ENCODE measurements at regions not wholly inside any gene's neighbourhood (a gene's known extent, or its start where the extent isn't known, plus 50 kb on each side); places are given as distances from the start of the nearest gene placed in this dataset.

DNA sequence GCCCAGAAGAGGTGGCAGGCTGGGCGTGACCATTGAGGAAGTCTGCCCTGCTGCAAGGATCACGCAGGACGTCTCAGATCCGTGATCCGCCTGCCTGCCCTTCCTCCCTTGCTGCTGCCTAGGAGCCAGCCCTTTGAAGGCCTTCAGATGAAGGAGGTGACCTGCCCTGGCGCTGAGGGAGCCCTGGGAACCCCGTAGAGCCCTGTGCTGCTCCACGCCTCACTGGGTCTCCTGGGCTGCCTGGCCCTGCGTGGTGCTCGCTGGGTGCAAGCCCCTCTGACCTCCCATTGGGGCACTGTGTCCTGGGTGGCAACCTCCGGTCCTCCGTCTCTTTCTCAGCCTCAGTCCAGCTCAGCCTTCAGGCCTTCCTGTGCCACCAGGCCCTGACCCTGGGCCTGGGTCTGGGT lies 295.3 kb upstream of the IRX4 start:
- DNase-seq = no peak

DNA sequence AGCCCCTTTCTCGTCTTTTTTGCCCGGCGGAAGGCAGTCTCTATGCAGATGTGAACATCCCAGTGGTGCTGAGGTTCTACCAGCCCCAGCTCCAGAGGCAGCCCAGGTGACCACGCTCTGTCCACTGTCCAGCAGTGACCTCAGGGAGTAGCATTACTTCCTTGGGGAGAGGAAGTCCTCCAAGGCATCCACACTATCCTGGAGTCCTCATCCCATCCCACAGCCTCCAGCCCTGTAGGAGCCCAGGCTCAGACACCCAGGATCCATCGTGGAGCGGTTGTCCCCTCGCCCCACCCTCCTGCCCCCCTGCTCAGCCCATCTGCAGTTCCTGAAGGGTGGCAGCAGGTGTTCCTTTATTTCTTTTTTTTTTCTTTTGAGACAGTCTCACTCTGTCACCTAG lies 294.5 kb upstream of the IRX4 start:
- DNase-seq = no peak

DNA sequence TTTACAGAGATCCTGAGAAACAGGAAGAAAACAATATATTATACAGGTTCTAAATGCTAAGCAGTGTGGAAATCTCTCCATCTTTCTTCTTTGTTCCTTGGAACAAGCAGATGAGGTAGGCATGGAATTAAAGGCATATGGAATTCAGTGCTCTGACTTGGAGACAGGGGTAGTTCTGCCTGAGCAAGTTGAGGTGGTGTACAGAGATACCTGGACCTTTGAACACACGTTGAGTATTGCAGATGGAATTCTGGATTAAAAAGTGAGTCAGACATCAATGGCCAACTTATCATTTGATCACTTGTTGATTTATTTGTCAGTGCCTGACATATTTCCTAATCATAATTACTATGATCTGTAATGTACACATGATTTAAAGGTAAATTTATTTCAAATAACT lies 293.9 kb upstream of the IRX4 start:
- DNase-seq = no peak

DNA sequence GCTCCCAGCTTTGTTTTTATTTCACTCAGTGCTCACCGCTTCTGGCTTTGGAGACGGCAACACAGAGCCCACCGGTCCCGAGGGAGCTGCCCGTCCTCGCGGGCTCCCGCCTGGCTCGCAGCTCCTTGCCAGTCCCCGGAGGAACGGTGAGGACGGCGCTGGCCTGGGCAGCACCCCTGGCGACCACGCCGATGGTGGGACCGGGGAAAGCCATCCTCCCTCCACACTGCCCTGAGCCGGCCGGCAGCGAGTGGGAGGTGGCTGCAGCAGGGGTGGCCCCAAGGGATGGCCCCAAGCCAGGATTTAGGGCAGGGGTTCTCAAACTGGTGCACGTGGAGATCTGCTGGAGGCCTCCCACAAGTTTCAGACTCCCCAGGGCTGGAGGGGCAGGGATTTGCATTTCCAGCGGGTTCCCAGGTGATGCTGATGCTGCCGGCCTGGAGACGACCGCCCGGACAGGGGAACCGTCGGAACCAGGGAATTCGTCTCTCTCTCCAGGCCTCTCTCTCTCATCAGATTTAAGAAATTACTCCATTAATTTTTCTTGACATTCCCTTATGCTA lies 293.2 kb upstream of the IRX4 start:
- no peak for DNase-seq

DNA sequence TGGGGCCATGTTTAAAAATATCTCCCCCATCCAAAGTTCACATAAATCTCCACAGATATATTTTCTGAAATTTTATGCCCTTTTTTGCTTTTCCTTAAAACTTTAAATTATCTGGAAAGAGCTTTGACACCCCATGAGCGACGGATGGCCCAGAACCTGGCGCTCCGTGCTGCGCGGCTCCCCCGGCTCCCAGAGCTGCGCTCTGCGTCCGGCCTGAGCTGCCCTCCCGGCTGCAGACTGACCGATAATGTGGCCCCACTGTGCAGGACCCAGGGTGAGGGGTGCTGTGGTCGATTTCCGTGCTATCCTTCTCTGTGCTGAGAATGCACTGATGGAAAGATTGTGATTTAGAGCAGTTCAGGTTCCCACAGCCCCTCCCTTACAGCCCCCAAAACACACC lies 292.3 kb upstream of the IRX4 start:
- DNase-seq = no peak

DNA sequence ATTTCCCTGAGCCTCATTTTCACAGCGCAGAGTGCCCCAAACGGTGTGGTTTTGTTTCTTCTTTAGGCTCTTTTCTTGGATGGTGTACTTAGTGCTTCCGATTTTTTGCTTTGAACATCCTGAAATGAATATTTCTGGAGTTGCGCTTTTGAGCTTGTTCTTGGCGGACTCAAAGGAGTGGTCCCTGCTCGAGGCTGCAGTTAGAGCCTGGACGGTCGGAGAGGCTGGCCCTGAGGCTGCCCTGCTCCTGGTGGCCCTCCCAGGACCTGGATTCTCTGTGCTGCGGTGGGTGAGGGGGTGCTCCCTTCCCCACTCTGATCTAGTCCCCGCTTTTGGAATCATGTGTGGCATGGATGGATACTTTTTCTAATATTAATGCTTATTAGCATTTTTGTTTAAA lies 291.8 kb upstream of the IRX4 start:
- no peak for DNase-seq

DNA sequence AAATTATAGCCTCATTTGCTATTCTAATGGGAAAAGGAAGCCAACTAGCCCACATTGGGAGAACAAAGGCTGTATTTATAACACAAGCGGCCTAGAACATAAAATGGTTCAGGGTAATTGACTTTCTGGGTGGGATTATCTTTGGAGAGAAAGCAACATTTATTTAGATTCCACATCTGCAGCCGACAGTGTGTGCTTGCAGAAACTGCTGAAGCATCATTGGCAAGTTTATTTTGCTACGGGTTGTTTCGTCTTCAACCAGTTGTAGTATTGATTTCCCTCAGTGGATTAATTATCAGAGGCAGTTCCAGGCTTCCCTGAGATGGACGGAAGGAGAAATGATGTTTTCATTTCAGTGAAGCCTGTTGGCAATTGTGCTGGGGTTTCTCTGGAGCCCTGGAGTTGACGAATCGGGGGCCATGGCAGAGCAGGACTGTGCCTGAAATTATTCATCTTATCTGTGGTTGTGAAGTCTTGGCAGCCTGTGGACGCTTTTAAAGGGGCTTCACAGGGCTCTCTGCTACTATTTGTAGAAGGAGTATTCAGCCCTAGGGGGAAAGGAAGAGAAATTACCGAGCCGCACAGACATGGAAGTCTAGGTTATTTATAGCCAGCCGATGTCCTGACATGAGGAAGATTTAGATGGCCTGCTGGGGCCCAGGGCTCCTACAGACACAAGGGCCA lies 290.6 kb upstream of the IRX4 start:
- no peak for DNase-seq

DNA sequence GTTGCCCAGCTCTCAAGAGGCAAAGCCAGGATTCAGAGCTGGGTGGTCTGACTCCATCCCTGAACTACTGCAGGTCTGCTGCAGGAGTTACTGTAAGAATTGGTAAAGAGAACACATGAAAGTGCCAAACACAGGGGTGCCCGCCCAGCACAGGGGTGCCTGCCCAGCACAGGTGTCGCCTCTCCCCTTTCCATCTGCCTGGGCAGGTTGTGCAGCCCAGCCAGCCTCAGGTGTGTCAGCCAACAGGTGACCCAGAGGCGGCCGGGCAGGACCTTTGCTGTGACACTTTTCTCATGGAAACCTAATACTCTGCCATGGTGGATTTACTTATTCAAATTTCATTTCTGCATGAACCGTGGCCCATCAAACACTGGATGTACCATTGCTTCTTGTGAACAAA lies 289.7 kb upstream of the IRX4 start:
- no peak for DNase-seq

DNA sequence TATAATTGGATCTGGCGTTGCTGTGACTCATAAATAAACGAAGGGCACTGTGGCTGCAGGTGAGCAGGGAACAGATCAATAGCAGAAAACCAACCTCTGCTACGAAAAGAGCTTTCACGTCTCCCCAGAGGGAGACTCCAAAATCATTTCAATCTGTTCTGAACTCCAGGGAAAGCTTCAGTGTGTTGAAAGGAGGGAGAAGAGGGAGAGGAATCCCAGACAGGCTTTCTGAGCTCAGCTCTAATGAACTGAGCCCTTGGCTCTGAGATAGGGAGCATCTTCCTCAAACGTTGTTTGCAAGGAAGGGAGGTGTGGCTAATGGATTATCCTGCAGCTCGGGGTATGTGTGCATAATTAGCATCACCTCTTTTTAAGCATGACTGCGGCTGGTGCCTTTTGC lies 288.0 kb upstream of the IRX4 start:
- no peak for DNase-seq

DNA sequence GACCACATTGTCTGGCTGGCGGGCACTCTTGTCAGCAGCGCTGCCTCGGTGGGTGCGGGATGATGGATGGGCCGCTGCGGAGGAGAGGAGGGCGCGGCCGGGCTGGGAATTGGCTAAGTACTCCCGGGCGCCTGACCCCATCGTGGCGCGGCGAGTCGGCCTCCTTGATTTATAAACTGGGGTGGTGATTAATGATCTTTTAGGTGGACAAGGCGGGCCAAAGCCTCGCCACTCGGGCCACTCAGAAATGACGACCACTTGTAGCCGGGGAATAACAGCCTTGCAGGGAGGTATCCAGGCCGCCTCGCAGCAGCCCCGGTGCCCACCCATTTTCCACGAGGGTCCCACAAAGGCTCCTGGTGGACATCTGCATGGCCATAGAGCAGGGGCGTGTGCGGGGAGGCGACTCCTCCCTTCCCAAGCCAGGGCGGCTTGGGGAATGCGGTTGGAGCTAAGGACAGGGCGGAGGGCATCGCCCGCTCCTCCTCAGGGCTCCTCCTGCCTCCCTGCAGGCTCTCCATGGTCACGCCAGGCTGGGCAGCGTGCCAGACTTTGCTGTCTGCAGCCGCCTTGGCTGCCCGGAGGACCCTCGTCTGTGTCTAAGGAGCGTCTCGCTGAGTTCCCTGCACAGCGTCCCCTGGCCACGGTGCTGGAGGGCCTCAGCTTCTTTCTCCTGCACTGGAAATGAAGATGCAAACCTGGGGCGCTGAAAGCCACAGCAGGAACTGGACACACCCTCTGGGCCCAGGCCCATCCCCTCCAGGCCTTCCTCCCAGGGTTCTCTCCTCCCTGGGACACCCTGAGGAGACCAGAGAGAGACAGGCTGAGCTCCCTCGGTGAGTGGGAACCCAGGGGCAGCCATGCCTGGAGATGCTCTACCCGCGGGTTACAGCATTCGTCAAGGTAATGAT lies 287.4 kb upstream of the IRX4 start:
- no peak for DNase-seq

DNA sequence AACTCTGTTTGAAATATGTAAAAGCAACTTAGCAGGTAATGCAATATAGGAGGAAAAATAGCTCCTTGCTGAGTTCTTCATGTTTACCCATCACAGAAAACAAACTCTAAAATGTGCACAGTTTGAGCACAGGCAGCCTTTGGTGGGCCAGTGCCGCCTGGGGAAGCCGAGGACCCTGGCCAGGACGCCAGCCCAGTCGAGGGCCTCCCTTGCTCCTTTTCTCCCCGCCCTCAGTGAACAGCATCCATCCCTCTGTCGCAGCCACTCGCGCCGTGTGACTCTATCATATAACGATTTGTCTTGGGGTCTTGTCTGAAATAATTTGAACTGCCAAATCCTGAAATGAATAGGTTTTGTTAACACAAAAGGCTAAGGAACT lies 286.7 kb upstream of the IRX4 start:
- no peak for DNase-seq

DNA sequence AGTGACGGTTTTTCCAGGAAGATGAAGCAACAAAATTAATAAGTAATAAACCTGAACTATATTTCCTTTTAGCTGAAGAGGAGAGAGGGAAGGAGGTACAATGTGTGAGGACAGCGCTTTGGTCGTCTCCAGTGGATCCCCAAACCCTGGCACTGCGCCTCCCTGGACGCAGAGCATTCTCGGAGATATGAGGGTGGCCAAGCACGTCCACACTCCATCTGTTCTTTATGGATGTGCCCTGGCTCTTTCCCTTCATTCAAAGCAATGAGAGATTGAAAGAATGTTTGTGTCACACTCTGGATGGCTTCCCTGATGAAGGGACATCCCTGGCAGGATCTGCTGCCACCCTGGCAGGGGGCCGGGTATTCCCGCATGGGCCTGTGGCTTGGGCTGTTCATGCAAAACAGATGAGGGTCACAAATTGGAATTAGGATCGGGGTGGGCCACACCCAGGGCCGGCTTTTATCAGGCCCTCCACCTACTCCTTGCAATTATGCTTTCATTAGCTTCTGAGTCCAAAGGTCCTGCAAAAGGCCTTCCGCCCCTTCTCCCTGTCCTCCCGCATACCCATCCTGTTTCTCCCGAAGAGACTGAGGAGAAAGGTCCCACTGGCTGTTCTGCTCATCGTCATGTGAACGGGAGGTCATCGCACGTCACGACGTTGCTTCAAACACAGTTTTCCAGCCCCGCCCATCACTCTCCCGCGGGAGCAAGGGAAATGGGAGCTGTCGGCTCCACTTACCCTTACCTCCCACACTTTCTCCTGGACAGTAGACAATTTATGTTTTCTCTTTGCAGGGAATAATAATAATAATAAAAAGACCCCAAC lies 286.1 kb upstream of the IRX4 start:
- DNase-seq = no peak

DNA sequence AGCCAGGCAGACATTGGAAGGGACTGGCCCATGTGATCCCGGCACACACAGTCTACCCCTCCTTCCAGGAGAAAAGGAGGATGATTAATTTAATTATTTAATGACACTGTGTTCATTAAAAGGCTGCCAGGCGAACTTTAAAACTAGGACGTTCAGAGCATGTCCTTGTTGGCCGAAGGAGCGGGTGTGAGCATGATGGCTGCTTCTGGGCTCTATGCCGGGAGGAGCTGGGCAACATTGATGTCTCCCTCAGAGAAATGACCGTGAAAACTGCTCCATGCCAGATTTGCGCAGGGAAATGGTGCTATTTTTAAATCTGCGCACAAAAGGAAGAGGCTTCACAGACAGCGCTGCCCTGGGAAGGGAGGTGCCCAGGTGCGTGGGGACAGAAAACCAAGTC lies 284.9 kb upstream of the IRX4 start:
- DNase-seq = no peak

DNA sequence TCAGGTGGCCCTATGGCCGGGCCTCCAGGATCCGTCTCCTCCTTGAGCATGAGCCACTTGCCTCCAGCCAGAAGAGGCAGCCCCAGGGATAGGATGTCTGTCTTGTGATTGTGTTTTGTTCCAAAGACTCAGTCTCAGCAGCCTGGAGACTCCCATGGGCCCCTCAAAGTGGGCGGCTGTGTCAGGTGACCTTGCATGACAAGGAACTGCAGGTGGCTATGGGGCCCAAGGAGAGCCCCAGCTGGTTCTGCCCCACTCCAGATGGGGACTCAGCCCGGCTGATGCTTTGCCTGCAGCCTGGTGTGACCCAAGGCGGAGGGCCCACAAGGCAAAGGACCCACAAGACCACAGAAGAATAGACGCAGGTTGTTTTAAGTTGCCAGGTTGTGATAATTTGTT lies 284.3 kb upstream of the IRX4 start:
- no peak for DNase-seq

DNA sequence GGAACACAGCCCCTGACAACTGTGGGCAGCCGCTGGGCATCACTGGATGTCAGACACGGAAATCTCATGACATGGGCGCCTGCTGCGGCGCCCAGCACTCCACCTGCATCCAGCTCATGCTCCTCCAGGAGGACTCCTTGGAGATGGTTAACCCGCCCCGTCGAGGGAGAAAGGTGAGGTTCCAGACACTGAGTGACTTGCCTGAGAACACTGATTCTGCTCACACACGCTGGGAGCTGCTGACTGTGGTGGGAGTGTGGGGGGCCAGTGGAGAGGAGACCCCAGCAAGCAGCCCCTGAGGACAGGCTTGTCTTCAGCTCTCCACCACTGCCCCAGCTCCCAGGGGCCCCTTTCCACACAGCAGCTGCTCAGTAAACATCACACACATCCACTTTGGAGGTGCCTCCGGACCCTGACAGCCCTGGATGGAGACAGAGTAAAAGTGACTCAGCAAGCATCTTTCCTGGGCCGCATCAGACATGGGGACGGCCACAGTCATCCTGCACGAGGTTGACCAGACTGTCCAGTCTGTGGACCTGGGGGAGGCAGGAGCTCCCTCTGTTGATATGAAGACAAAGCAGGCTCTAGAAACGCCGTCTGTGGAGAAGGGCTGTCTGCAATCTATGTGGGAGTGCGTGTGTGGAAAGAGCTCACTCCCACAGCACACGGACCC lies 283.7 kb upstream of the IRX4 start:
- DNase-seq = no peak

DNA sequence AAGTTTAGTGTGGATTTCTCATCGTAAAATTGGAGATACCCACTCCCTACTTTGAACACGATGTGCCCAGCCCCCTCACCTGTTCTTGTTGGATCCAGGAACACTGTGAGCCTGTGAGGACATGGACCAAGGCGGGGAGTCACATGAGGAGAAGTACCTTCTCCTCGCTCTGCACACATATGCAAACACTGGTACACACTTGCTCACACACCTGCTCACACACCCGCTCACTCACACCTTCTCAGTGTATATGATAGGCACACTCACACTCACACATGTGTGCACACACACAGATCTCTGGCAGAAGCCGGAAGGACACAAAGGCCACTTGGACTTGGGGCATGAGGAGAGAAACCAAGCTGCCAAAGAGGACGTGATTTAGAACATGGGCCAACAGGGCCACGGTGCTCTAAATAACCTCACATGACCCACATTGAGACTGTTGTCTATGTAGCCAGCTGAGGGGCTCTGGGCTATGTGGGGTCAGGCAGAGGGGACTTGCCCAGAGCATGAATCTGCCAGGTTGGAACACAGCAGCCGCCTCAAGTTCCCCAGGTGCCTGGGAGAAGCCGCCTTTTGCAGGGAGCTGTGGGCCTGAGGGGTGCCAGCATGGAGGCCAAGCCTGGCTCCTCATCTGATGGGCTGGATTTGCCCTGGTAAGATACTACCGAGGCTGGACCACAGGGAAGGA lies 283.0 kb upstream of the IRX4 start:
- DNase-seq = no peak

DNA sequence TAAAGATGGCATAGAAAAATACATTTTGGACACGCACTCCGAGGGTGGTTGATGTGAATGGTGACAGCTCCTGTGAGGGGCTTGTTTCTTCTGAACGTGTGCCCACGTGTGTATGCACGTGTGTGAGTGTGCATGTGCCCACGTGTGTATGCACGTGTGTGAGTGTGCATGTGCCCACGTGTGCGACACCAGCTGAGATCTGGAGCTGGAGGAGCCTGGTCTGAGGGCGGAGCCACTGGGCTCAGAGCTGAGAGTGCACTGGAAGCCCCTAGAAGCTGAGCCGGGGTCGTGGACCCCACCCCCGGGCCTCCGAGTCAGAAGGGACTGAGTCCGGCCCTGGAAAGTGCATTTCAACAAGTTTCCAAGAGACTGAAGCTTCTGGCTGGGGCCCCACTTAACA lies 282.5 kb upstream of the IRX4 start:
- no peak for DNase-seq

DNA sequence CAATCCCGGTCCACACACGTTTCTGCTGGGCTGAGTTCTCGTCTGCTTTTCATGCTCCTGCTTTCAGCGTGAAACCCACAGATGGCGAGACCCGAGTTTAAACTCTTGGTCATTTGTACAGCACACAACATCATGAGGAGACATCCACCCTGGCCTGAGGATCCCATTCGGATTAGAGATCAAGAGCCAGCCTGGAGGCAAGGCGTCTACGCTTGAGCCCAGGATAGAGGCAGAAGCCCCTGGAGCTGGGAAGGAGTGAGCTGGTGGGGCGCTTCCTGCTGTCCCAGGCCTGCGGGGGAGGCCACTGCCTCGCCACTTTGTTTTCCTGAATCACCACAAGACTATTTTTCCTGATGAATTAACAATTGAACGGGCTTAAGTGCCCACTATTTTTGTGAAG lies 281.9 kb upstream of the IRX4 start:
- no peak for DNase-seq

DNA sequence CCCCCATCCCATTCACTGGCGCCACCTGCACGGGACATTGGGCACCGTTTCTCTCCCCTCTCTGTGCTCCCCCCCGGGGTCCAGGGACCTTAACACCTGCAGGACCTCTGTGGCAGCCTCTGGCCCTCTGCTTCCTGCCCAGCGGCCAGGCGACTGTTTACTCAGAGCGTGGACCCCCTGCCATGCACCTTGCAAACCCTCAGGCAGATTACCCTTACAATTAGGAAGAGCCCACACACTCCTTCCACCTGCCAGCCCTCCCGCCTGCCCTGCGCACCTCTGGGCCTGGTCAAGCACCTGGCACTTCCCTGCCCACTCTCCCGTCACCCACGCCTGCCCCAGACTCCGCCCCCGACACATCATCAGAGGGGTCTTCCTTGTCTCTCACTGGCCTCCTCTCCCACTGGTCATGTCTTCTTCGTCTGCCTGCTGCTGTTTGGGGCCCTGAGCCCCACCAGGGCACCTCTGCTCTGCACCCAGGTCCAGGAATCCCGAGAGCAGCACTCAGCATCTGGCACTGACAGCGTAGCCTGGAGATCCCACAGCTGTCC lies 281.3 kb upstream of the IRX4 start:
- no peak for DNase-seq

DNA sequence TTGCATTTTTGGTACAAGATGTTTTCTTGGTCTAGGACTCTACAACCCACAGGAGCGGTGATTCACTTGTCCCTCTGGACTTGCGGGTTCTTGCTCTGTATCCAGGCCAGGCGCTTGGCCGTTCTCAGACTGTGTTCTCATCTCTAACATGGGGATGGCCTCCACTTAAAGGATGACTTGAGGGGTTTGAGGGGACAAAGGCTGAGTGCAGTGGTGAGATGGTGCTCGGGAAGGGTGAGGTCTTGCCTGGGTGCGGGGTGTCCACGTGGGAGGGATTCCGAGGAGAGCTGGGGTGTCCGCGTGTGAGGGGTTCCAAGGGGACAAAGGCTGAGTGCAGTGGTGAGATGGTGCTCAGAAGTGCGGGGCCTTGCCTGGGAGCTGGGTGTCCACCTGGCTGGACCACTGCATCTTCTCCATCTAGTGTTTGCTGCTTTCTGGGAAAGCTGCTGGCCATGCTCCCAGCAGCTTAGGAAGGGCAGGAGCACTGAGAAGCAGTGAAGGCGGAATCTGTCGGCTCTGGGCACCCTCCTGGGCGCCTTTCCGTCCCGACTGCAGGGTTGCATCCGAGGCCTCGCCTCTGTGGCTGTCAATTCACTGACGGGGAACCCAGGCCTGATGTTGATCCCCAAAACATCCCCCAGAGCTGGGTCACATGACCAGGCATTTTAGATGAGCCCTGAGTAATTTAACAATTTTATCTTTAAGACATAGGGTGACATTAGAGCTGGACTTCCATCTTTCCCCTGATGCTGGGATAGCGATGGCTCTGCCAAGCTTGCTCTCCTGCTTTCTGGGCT lies 280.5 kb upstream of the IRX4 start:
- DNase-seq = no peak

DNA sequence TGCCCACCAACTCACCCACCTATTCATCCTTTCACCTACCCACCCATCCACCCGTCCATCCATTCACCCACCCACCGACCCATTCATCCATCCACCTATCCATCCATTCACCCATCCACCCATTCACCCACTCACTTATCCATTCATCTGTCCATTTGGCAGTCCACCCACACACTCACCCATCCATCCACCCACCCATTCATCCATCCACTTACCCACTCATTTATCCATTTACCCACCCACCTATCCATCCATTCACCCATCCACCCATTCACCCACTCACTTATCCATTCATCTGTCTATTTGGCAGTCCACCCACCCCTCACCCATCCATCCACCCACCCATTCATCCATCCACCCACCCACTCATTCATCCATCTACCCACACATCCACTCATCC lies 278.1 kb upstream of the IRX4 start:
- no peak for DNase-seq

Data from activated CD4-positive, CD25-positive, alpha-beta regulatory T cell (primary cell).